Sigmoid colon (tissue), 4 donors: ENCODE measurements at regions not wholly inside any gene's neighbourhood (a gene's known extent, or its start where the extent isn't known, plus 50 kb on each side); places are given as distances from the start of the nearest gene placed in this dataset.

Experiments
- EP300 ChIP-seq, 4 donors: sonication (generic); formaldehyde crosslinking; IDR thresholded peaks; one replicate each; pipeline ENCODE4 v1.6.1; 2017; ENCODE audit warnings: antibody characterized with exemption in 4 of 4
- POLR2A ChIP-seq, 2 donors: fragments of 450-650 bp; IDR thresholded peaks; one replicate each; pipeline ENCODE4 v1.6.1; 2016; ENCODE audit warnings: antibody characterized with exemption in 2 of 2, mild to moderate bottlenecking in 2 of 2, moderate library complexity in 2 of 2
- POLR2AphosphoS5 ChIP-seq, 4 donors: sonication (generic); formaldehyde crosslinking; IDR thresholded peaks; one replicate each; pipeline ENCODE4 v1.6.1; 2017; ENCODE audit warnings: antibody characterized with exemption in 4 of 4
- TF ChIP-seq, protein P1 (sequence below), 4 experiments: fragments of 450-650 bp in 3 of 4; fragments of 200-600 bp in 1 of 4; IDR thresholded peaks; one replicate each; pipeline ENCODE4 v1.5.1; 2016 to 2019; ENCODE audit warnings: antibody characterized with exemption in 4 of 4, mild to moderate bottlenecking in 3 of 4, moderate library complexity in 2 of 4

DNA sequence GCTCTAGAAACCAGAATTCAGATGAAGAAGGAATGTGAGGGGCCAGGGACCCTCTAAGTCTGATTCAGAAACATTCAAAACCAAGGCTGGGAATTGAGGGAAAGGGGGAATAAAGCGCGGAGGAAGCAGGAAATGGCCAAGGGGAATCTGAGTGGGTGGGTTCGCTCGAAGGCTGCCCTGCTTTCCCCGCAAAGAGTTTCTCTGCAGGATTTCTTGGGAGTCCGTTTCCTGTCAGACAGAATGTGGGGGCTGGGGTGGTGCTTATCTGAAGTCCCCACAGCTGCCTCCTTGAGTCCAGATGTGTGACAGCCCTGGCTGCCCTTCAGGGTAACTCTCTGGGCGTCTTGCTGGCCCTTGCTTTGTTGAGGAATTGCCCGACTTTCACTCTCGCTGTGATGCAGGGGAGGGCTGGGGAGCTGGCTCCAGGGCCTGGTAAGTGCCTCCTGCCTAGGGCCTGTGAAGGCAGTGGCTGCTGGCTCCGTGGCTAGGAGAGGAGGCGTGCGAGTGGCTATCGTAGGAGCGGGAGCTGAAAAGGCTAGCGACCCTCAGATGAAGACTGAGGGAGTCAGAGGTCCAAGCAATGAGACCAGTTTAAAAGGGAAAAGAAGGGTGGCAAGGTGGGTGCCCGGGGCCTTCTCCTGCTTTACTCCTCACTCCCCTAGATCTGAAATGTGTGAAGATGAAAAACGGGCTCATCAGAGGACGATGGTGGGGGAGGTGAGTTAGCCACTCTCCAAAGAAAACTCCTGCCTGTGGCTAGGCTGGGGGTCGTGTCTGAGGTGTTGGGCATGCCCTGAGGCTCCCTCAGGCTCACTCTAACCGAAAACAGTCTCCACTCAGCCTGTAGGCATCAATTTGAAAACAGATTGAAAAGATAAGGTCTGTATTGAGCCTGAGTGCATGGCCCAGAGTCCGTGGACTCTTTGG is 143.9 kb upstream of the UMPS start:
- TF ChIP-seq, protein P1, sequence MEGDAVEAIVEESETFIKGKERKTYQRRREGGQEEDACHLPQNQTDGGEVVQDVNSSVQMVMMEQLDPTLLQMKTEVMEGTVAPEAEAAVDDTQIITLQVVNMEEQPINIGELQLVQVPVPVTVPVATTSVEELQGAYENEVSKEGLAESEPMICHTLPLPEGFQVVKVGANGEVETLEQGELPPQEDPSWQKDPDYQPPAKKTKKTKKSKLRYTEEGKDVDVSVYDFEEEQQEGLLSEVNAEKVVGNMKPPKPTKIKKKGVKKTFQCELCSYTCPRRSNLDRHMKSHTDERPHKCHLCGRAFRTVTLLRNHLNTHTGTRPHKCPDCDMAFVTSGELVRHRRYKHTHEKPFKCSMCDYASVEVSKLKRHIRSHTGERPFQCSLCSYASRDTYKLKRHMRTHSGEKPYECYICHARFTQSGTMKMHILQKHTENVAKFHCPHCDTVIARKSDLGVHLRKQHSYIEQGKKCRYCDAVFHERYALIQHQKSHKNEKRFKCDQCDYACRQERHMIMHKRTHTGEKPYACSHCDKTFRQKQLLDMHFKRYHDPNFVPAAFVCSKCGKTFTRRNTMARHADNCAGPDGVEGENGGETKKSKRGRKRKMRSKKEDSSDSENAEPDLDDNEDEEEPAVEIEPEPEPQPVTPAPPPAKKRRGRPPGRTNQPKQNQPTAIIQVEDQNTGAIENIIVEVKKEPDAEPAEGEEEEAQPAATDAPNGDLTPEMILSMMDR (IDR thresholded peaks at IDR 0.05), result no peak
- TF ChIP-seq POLR2A (IDR thresholded peaks at IDR 0.05) (no peak), POLR2AphosphoS5 (IDR thresholded peaks at IDR 0.05) (no peak), EP300 (IDR thresholded peaks at IDR 0.05) (no peak)
